Suppressor macrophage treated with lipopolysaccharide for 4 hours (primary cell): ENCODE measurements at regions not wholly inside any gene's neighbourhood (a gene's known extent, or its start where the extent isn't known, plus 50 kb on each side); places are given as distances from the start of the nearest gene placed in this dataset.
"Not testable (repeated sequence)": the region's sequence is repeated elsewhere in the genome, so short reads cannot be mapped to it uniquely, and the experiment has no call there.

Experiments used
- DNase-seq: peaks from one replicate; pipeline ENCODE4 v3.0.0-alpha.2; 2020

DNA sequence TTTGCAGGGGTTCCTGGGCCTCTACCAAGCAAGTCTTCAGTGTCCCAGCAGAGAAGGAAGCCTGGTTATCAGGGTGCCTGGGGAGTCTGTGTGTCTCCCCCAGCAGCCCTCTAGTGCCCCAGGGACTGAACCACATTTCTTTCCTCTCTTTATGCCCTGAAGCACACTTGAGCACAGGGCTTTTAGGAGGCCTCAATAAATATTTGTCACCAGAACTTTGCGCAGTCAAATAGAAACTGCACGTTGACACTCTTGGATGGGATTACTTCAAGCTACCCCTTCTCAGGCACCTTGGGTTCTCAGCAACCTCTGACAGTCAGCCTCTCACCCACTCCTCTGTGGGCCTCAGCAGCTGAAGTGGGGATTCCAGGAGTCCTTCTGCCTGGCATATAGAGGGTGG is 226.6 kb upstream of the HES1 start:
- no peak for DNase-seq

DNA sequence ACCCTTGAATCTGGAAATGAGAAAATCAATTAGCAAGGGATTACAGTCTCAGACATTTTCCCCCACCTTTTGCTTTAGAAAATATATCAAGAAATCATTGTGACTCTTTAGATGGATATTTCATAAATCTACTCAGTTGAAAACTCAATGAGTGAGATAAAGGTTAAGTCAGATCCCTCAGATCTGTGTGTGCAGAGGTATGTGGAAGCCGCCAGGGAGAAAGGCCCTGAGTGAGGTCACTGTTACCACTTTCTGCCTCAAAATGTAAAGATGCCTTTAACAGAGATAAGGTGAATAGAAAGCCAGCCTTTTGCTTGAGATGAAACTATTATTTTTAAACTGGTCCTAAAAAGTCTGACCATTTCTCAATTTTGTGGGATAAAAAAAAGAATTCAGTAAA is 225.6 kb upstream of the HES1 start:
- no peak for DNase-seq

DNA sequence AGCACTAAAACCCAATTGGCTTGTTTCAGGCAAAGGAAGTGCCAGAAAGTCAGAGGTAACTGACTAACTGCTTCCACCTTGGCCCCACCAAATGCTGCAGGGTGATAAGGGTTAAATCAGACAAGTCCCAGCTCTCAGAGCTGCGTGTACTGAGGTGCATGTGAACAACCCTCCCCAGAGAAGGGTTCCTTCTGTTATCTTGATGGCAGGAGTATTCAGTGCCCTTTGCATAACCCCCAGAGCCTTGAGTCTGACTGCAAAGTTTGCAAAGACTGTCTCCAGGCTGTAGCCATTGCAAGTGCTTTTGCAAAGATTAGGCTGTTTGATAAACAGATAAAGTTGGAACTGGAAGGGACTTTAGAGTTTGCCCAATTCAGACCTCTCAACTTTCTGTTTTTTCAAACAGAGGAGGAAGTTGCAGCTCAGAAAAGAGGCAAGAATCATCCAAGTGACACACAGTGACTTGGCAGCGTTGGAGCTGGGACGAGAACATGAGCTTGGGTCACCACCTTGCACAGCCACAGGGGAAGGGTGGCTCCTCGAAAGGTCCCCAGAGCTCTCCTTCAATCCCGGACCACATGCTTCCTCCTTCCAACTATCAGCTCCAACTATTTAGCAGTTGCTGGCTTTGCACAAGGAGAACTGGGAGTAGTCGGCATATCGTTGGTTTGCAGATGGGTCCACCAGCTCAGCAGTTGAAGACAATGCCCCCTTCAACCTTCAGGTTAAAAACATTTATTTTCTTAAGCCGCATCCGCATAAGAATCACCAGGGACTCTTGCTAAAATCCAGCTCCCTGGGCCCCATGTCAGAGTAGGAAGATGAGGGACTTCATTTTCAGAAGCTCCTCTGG is 224.8 kb upstream of the HES1 start:
- DNase-seq = peak; percentile 56

DNA sequence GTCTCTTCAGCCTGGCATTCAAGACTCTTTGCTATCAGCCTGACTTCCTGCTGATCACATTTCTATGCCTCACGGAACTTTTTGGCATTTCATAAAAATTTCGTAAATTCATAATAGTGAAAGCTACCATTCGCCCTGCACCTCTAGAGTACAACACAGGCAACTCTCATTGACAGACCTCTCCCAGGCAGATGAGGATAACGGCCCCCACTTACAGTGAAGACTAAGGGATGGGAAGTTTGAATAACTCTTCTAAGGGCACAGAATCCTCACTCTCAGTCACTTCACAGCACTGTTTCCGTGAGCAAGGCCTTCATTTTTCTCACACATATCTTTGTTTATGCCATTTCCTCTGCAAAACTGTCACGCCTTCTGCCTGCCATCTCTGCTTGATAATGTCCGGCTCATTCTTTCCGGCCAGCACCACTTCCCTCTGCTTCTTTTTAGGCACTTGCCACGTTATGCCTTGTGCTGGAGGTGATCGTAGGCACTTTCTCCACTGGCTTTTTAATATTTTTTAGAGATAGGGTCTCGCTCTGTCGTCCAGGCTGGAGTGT is 224.1 kb upstream of the HES1 start:
- no peak for DNase-seq

GRCh38 chr3:193912621-193913178 is 223.2 kb upstream of the HES1 start:
- DNase-seq = no peak

- no peak for DNase-seq
These were observed 221.3 kb upstream of the HES1 start for GRCh38 chr3:193914602-193915001.

- no peak for DNase-seq
These were observed 220.8 kb upstream of the HES1 start for GRCh38 chr3:193915099-193915498.

GRCh38 chr3:193915613-193916012 is 220.3 kb upstream of the HES1 start:
- no peak for DNase-seq

- no peak for DNase-seq
These were observed 218.8 kb upstream of the HES1 start for GRCh38 chr3:193917158-193917557.

DNA sequence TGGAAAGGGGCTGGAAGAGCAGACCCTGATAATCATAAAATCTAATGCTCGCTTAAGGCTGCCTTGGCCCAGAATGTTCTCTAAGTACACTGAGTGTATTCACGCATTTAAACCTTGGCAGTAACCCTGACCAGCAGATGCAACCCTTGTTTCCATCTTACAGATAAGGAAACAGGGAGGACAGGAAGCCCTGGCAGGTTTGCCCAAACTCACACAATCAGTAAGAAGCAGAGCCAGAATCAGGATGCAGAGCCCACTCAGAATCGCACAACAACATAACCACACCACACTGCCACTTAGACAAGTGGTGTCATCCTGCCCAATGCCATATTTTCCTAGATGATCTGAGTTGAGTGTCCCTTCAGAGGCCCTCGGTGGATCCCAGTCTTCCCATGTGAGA is 214.5 kb upstream of the HES1 start:
- DNase-seq = no peak

GRCh38 chr3:193922034-193922774 is 213.7 kb upstream of the HES1 start:
- DNase-seq = no peak

DNA sequence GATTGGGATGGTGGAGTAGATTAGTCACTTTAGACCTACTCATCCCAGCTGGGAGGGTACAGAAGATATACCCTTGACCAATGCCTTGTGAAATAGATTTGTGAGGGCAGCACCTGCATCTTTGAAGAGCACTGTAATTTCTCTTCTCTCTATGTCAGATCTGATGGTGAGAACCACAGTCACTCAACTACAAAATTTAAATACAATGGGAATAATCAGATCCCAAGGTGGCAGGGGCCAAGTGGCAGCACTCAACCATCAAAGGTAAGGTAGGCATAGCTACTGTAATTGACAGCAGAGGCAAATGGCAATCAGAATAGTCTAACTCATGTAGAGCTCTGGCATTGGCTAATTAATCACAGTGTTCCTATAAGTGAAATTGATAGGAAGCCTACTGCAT is 212.0 kb upstream of the HES1 start:
- not testable (repeated sequence) for DNase-seq

GRCh38 chr3:193926071-193926470 is 209.9 kb upstream of the HES1 start:
- peak; percentile 73 for DNase-seq

GRCh38 chr3:193927413-193928206 is 208.3 kb upstream of the HES1 start:
- not testable (repeated sequence) for DNase-seq

GRCh38 chr3:193928354-193929209 is 207.4 kb upstream of the HES1 start:
- DNase-seq = no peak

DNA sequence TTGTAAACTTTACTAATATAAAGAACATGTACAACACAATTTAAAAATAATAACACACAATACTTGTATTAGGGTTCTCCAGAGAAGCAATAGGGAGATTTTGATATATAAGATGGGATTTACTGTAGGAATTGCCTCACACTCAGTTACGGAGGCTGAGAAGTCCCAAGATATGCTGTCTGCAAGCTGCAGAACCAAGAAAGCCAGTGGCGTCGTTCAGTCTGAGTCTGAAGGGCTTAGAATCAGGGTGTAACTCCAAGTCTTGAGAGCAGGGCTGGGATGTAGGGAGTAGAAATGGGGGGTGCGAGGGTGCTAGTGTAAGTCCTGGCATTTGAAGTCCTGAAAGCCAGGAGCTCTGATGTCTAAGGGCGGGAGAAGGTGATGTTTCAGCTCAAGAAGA is 206.6 kb upstream of the HES1 start:
- DNase-seq = no peak

DNA sequence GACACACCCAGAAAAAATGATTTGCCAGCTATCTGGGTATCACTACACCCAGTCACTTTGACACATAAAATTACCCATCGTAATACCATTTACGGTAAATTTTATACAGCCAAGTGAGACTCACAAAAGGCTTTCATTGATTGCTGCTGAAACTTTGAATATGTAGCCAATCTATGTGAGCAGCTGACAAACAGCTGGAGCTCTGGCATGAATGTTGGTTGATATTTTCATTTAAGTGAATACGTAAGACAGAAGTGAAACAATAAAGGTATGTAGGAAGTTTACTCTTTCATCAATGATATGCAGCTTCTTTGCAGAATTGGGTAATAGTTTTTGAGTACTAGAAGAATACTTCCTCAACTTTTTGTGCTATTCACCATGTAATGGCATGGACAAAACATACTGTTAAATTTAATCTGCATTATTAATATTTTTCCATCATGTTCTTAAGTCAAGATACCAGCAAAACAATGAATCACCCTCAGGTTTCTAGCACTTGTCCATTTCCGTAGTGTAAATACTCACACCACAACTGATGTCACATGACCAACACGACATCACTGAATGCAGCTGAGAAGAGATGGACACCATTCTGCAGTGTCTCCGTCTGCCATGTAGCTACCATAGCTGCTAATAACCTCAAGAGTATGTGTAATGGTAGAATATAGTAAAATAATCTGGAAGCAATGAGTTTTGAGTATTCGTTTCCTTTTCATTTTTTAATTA is 205.9 kb upstream of the HES1 start:
- no peak for DNase-seq

DNA sequence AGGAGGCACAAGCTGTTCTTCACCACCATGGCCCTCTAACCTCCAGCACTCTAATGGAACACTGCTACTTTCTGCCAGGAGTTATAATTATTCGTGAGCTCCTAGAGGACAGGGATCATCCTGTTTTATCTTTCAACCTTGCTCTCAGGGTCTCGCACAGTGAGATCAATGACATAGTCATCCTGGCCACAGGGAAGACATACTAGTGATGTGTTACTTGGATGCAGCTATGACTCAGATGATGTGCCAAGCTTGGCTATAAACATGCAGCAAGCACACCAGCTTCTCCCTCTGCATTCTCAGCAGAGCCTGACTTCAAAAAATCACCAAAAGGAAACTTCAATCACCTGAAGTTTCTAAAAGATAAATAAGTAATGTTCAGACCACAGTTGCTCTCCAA is 203.8 kb upstream of the HES1 start:
- DNase-seq = no peak

DNA sequence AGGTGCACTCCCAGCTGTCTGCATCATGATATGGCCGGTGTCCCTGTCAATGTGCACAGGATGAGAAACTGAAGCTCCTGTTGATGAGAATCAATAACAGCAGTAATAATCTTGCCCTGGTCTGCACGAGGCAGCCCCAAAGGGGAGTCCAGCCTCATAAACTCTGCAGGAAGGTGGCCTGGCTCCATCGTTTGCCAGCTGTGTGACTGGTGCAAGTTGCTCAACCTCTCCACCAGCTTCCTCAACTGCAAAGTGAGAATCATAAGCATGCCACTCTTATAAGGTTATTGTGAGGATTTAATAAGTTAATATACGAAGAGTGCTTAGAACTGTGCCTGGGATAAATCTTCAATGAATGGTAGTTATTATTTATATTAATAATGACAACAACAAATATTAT is 203.4 kb upstream of the HES1 start:
- no peak for DNase-seq

DNA sequence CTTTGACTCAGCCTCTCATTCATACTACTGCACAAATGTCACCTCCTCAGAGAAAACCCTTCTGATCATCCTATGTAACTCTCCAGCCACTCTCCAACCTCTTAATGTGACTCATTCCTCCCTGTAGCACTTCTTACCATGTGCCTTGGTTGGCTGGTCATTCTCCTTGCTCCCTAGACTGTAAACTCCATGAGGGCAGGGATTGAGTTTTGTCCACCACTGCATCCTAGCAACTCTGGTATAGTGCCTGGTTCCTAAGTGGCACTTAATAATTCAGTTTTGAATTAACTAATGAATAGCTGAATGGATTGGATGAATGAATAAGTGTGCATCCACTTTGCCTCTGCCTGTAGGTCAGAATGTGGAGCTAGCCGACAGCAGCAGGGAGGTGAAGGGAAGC is 202.5 kb upstream of the HES1 start:
- no peak for DNase-seq

- DNase-seq = no peak
These were observed 200.0 kb upstream of the HES1 start for GRCh38 chr3:193935916-193936315.
